Fibroblast of lung (primary cell): ENCODE measurements at regions not wholly inside any gene's neighbourhood (a gene's known extent, or its start where the extent isn't known, plus 50 kb on each side); places are given as distances from the start of the nearest gene placed in this dataset.

Source experiments
- DNase-seq, 2 donors: peaks; one replicate each; pipeline versions ENCODE4 v3.0.0 to v3.0.0-alpha.2; 2010; ENCODE audit warnings: low read depth in 2 of 2
- H2AFZ ChIP-seq: 2 replicates; pipeline ENCODE4 v1.5.1; 2012; ENCODE audit warnings: low read length, control low read depth, inconsistent platforms
- H3K27ac ChIP-seq: 2 replicates; pipeline ENCODE4 v1.5.1; 2011; ENCODE audit warnings: low read length, control low read depth; ENCODE audit not compliant: insufficient read depth
- H3K27me3 ChIP-seq: 2 replicates; pipeline ENCODE4 v1.5.1; 2011; ENCODE audit warnings: mild to moderate bottlenecking, low read length; ENCODE audit not compliant: control insufficient read depth, insufficient read depth
- H3K36me3 ChIP-seq: 2 replicates; pipeline ENCODE4 v1.5.1; 2011; ENCODE audit warnings: low read length; ENCODE audit not compliant: control insufficient read depth, insufficient read depth
- H3K4me1 ChIP-seq: 2 replicates; pipeline ENCODE4 v1.5.1; 2011; ENCODE audit warnings: low read length; ENCODE audit not compliant: control insufficient read depth, insufficient read depth; ENCODE audit errors: extremely low read depth
- H3K4me2 ChIP-seq: 2 replicates; pipeline ENCODE4 v1.5.1; 2011; ENCODE audit warnings: low read length, control low read depth; ENCODE audit not compliant: insufficient read depth; ENCODE audit errors: extremely low read depth
- H3K4me3 ChIP-seq, 4 experiments: fragments of 200-600 bp in 1 of 4; sonication (generic) in 1 of 4; replicated peaks in 1 of 4; 2 replicates each; pipeline ENCODE4 v1.5.1; 2011 to 2016; ENCODE audit warnings: low read length in 4 of 4, low read depth in 3 of 4, mild to moderate bottlenecking in 3 of 4, control low read depth in 2 of 4, inconsistent platforms in 1 of 4, mixed read lengths in 1 of 4; ENCODE audit not compliant: insufficient read depth in 1 of 4; ENCODE audit errors: control extremely low read depth in 1 of 4
- H3K79me2 ChIP-seq: 2 replicates; pipeline ENCODE4 v1.5.1; 2012; ENCODE audit warnings: mild to moderate bottlenecking, low read length, inconsistent platforms; ENCODE audit not compliant: control insufficient read depth, insufficient read depth
- H3K9ac ChIP-seq: 2 replicates; pipeline ENCODE4 v1.5.1; 2011; ENCODE audit warnings: mild to moderate bottlenecking, low read length, control low read depth; ENCODE audit not compliant: insufficient read depth
- H3K9me3 ChIP-seq: 2 replicates; pipeline ENCODE4 v1.5.1; 2012; ENCODE audit warnings: low read depth, low read length; ENCODE audit not compliant: control insufficient read depth, insufficient read depth
- H4K20me1 ChIP-seq: 2 replicates; pipeline ENCODE4 v1.5.1; 2011; ENCODE audit warnings: low read length; ENCODE audit not compliant: control insufficient read depth, insufficient read depth; ENCODE audit errors: extremely low read depth
- CTCF ChIP-seq, 2 donors: IDR thresholded peaks in 1 of 2; conservative IDR thresholded peaks in 1 of 2; 1 replicate in 1 of 2; 2 replicates in 1 of 2; pipeline ENCODE4 v1.5.1; 2011 to 2012; ENCODE audit warnings: low read length in 2 of 2, control low read depth in 1 of 2, inconsistent platforms in 1 of 2, low read depth in 1 of 2, mild to moderate bottlenecking in 1 of 2
- EZH2 ChIP-seq: IDR thresholded peaks from 2 replicates; pipeline ENCODE4 v1.5.1; 2012; ENCODE audit warnings: low read length, control low read depth, mild to moderate bottlenecking; ENCODE audit errors: missing control alignments

GRCh38 chr11:128343135-128343514 lies 244.2 kb downstream of the ETS1 start:
- no peaks in the 10 kb centered on the region for H4K20me1 ChIP-seq
- no peaks in the 10 kb centered on the region for H3K9me3 ChIP-seq
- H3K27ac ChIP-seq = no peak overlapping the region
- H3K4me3 ChIP-seq = no peak overlapping the region
- H3K36me3 ChIP-seq = no peaks in the 10 kb centered on the region
- H3K9ac ChIP-seq = no peak overlapping the region
- DNase-seq = no peak
- H3K27me3 ChIP-seq = no peaks in the 10 kb centered on the region
- TF ChIP-seq EZH2 (no peak), CTCF (conservative IDR thresholded peaks at IDR 0.05 in 1 of 2, IDR thresholded peaks at IDR 0.05 in 1 of 2; ENCODE audit: low read depth in 1 of 2, low read length in 2 of 2) (no peak)
- no peaks in the 10 kb centered on the region for H3K79me2 ChIP-seq
- no peak overlapping the region for H3K4me2 ChIP-seq
- H3K4me1 ChIP-seq = no peaks in the 10 kb centered on the region
- H2AFZ ChIP-seq = no peak overlapping the region

GRCh38 chr11:128342511-128343134 lies 244.7 kb downstream of the ETS1 start:
- no peaks in the 10 kb centered on the region for H4K20me1 ChIP-seq
- no peak overlapping the region for H3K9ac ChIP-seq
- no peak overlapping the region for H3K27ac ChIP-seq
- no peaks in the 10 kb centered on the region for H3K27me3 ChIP-seq
- no peaks in the 10 kb centered on the region for H3K36me3 ChIP-seq
- no peak overlapping the region for H3K4me2 ChIP-seq
- no peaks in the 10 kb centered on the region for H3K9me3 ChIP-seq
- TF ChIP-seq CTCF (conservative IDR thresholded peaks at IDR 0.05 in 1 of 2, IDR thresholded peaks at IDR 0.05 in 1 of 2; ENCODE audit: low read depth in 1 of 2, low read length in 2 of 2) (no peak), EZH2 (no peak)
- no peaks in the 10 kb centered on the region for H3K4me1 ChIP-seq
- DNase-seq = peak; percentile 40 to 81
- no peak overlapping the region for H3K4me3 ChIP-seq
- no peak overlapping the region for H2AFZ ChIP-seq
- H3K79me2 ChIP-seq = no peaks in the 10 kb centered on the region

GRCh38 chr11:128341280-128342248 lies 245.8 kb downstream of the ETS1 start:
- no peak for DNase-seq
- H3K4me2 ChIP-seq = no peak overlapping the region
- no peak overlapping the region for H3K4me3 ChIP-seq
- TF ChIP-seq CTCF (conservative IDR thresholded peaks at IDR 0.05 in 1 of 2, IDR thresholded peaks at IDR 0.05 in 1 of 2; ENCODE audit: low read depth in 1 of 2, low read length in 2 of 2) (no peak), EZH2 (no peak)
- no peaks in the 10 kb centered on the region for H3K4me1 ChIP-seq
- no peak overlapping the region for H3K9ac ChIP-seq
- no peaks in the 10 kb centered on the region for H3K27me3 ChIP-seq
- no peaks in the 10 kb centered on the region for H4K20me1 ChIP-seq
- no peaks in the 10 kb centered on the region for H3K9me3 ChIP-seq
- H3K79me2 ChIP-seq = no peaks in the 10 kb centered on the region
- no peak overlapping the region for H3K27ac ChIP-seq
- H3K36me3 ChIP-seq = no peaks in the 10 kb centered on the region
- no peak overlapping the region for H2AFZ ChIP-seq
